Urinary bladder (tissue), 3 donors: ENCODE measurements at regions not wholly inside any gene's neighbourhood (a gene's known extent, or its start where the extent isn't known, plus 50 kb on each side); places are given as distances from the start of the nearest gene placed in this dataset.

Source experiments
- DNase-seq: peaks from one replicate; pipeline ENCODE4 v3.0.0-alpha.2; 2015; ENCODE audit errors: extremely low spot score
- H3K27ac ChIP-seq: one replicate; pipeline ENCODE4 v1.5.1; 2013; ENCODE audit warnings: low read depth, mild to moderate bottlenecking, moderate library complexity
- H3K36me3 ChIP-seq: one replicate; pipeline ENCODE4 v1.6.1; 2013; ENCODE audit warnings: mild to moderate bottlenecking, moderate library complexity; ENCODE audit not compliant: insufficient read depth
- H3K4me1 ChIP-seq: one replicate; pipeline ENCODE4 v1.6.1; 2013; ENCODE audit warnings: mild to moderate bottlenecking, moderate library complexity; ENCODE audit not compliant: insufficient read depth
- H3K4me3 ChIP-seq: one replicate; pipeline ENCODE4 v1.5.1; 2013; ENCODE audit warnings: low read depth, low read length
- WGBS: extraction: QIAGEN DNeasy Blood & Tissue Kit; methylation state at CpG from one replicate; pipeline ENCODE4 v1.1.7; 2013; 5-methylcytosine and 5-hydroxymethylcytosine counted together
- donor health status: healthy with polysubstance abuse.
- donor health status: healthy.

DNA sequence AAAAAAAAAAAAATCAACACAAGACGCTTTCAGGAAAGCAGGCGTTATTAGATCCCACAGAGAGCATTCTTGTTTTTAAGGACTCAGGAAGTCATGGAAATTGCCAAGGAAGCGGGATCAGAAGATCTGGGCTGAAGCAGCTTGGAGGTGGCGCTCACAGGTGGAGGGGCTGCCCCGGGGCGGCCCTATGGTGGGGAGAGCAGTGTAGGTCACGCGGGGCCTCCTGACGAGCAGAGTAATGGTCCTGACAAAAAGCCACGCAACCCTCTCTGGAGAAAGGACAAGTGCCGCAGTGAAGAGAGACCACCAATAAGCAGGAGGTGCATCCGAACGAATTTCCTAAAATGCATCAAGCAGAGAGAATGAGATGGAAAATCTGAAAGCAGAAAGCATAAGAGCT lies 407.0 kb downstream of the BRD1 start:
- WGBS: 84% methylated on average over 13 of the region's 13 CpGs
- H3K4me3 ChIP-seq: no peak overlapping the region
- no peaks in the 10 kb centered on the region for H3K36me3 ChIP-seq
- no peak overlapping the region for H3K27ac ChIP-seq
- H3K4me1 ChIP-seq: no peaks in the 10 kb centered on the region
- DNase-seq: no peak

DNA sequence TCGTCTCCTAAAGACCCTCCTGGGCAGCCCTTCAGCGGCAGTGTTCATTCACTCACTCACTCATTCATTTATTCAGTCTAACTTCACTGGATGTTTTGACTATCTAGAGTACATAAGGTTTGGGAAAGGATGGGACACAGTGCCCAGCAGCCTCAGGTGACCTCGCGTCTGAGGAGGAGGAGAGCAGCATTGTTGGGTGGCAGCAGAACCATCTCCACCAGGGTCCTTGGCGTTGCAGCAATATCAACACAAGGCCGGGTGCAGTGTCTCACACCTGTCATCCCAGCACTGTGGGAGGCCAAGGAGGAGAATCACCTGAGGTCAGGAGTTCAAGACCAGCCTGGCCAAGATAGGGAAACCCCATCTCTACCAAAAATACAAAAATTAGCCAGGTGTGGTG lies 408.0 kb downstream of the BRD1 start:
- H3K4me1 ChIP-seq: no peaks in the 10 kb centered on the region
- H3K27ac ChIP-seq: no peak overlapping the region
- no peak for DNase-seq
- 88% methylated on average over 6 of the region's 6 CpGs for WGBS
- no peaks in the 10 kb centered on the region for H3K36me3 ChIP-seq
- H3K4me3 ChIP-seq: no peak overlapping the region

DNA sequence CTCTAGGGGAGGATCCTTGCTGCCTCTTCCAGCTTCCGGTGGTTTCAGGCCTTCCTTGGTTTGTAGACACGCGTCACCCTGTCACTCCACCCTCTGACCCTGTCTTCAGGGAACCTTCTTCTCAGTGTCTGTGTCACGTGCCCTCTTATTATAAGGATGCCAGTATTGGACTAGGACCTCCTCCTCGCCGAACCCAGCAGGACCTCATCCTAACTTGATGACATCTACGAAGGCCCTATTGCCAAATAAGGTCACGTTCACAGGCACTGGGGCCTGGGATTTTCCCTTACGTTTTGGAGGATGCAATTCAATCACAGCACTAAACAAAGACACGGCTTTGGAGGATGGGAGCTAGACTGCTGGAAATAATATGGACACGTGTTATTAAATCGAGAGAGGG lies 408.7 kb downstream of the BRD1 start:
- WGBS: 76% methylated on average over 12 of the region's 12 CpGs
- H3K36me3 ChIP-seq: no peaks in the 10 kb centered on the region
- no peak for DNase-seq
- H3K4me3 ChIP-seq: no peak overlapping the region
- H3K4me1 ChIP-seq: no peaks in the 10 kb centered on the region
- H3K27ac ChIP-seq: no peak overlapping the region

DNA sequence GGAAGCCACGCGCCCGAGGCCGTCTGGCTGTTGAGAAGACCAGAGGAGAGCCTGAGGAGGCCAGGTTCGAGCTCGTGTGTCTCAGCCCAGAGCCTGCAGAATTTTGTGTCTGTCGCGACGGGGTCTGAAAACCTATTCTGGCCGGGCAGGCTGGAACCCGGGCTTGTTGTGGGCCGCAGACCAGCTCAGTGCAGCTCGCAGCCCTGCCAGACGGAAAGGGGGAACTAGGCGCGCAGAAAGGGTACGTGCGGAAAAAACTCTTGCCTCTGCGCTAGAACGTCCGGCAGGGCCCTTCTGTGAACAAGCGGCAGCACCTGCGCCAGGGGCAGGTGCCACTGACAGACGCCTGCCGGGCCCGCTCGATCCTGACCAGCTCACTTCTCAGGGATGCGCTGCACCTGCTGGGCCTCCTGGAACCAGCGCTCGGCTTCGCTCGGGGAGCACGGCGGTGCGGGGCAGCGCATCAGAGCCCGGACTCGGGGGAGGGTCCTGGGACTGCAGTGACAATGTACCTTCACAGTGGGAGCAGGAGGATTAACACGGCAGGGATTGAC lies 409.3 kb downstream of the BRD1 start:
- no peak overlapping the region for H3K27ac ChIP-seq
- no peaks in the 10 kb centered on the region for H3K36me3 ChIP-seq
- H3K4me1 ChIP-seq: no peaks in the 10 kb centered on the region
- no peak for DNase-seq
- H3K4me3 ChIP-seq: no peak overlapping the region
- 90% methylated on average over 39 of the region's 39 CpGs for WGBS

DNA sequence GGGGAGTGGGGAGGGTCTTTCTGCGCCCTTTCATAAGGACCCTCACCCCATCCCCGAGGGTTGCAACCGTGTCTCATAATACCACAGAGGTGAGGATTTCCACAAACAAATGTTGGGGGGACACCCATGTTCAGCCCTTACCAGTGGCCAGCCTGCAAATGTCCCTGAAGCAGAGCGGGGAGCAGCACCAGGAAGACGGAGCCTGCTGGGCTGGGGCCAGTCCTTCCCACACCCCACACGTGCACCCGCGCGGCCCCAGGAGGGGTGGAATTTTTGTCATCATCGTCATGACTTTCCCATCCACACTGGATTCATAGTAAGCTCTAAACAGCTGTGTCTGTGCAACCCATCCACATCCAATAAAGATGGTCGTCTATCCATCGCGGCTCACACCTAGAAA lies 409.8 kb downstream of the BRD1 start:
- H3K4me1 ChIP-seq: no peaks in the 10 kb centered on the region
- DNase-seq: no peak
- WGBS: 86% methylated on average over 13 of the region's 13 CpGs
- H3K4me3 ChIP-seq: no peak overlapping the region
- no peak overlapping the region for H3K27ac ChIP-seq
- H3K36me3 ChIP-seq: no peaks in the 10 kb centered on the region

DNA sequence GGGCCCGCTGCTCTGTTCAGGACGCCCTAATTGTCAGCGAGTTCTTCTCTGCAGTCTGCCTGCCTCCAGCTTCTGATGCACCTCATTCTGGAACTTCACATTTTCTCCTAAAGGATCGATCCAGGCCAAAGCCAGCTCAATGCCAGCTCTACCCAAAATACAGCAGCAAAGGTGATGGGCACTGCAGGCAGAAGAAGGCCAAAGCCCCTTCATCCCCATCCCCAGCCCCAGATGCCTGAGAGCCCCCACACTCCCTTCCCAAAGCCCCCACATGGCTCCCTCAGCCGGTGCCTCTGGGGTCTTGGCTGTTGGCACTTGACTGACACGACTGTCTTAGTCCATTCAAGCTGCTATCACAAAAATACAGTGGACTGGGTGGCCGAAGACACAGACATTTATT lies 410.3 kb downstream of the BRD1 start:
- H3K36me3 ChIP-seq: no peaks in the 10 kb centered on the region
- H3K27ac ChIP-seq: no peak overlapping the region
- no peak for DNase-seq
- no peak overlapping the region for H3K4me3 ChIP-seq
- WGBS: 88% methylated on average over 7 of the region's 7 CpGs
- no peaks in the 10 kb centered on the region for H3K4me1 ChIP-seq

DNA sequence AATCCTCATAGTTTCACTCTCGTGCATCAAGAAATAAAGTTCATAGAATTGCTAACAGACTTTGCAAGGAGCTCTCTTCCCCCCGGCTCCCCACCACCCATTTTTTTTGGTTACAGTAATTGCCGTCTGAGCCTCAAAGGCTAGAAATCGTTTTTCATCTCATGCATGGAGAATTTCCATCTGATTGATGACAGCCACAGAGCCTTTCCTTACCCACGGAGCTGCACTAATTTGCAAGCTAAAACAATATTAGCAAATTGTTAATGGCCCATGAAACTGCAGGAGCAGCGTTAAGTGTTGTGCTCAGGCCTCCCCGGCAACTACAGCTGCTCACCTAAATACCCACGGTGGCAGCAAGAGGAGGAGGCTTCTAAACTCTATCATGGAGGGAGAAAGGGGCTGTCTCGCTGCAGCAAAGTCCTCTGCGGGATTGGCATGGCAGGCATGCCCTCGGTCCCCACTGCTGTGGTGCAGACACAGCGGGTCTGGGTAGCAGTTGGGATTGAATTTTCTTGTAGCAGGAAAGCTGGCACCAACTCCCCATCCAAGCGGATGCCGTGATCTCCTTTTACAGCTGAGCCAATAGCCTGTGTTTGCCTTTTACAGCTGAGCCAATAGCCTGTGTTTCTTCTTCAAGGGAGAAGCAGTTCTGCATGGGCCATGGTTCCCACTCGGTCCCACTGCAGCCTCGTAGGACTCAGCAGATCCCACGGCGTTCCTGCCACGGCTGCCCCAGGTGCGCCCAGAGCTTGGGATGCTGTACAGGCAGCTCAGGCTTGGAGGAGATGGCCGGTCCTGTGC lies 412.3 kb downstream of the BRD1 start:
- Histone ChIP-seq H3K36me3 (no peaks in the 10 kb centered on the region), H3K4me3 (no peak overlapping the region), H3K27ac (no peak overlapping the region), H3K4me1 (no peaks in the 10 kb centered on the region)
- no peak for DNase-seq
- WGBS: 63% methylated on average over 21 of the region's 21 CpGs

DNA sequence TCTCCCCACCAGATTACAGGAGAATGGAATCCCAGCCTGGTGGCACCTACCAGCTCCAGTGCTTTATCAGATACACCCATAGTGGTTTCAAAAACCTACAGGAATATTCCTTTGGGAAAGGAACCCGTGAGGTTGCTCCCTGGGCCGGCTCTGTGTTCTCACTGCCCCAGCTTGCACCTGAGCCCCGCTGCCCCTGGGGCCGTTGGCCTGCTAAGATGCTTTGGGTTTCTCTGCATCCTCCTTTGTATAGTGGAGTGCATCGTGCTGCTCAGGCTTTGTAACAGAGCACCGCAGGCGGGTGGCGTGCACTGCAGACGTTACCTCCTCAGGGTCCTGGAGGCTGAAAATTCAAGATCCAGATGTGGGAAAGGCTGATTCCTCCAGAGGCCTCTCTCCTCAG lies 414.1 kb downstream of the BRD1 start:
- 48% methylated on average over 9 of the region's 9 CpGs for WGBS
- Histone ChIP-seq H3K4me3 (no peak overlapping the region), H3K4me1 (no peaks in the 10 kb centered on the region), H3K27ac (no peak overlapping the region), H3K36me3 (no peaks in the 10 kb centered on the region)
- no peak for DNase-seq

DNA sequence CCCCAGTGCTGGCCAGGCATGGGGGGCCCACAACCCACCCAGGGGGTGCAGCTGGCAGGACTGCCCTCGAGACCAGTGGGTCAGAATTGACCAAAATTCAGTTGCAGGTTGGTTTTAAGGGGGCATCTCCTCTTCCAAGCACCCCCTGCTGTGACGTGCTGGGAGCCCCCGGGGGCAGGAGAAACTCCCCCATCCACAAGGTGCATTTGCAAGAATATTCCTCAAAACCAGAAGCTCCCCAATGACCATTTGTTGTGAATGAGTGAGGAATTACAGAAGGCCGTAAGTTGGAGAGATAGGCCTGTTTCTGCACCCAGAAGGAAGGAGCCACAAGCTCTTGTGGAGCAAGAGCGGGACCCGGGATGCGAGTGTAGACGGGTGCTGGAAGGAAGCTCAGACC lies 414.5 kb downstream of the BRD1 start:
- DNase-seq: no peak
- WGBS: 68% methylated on average over 8 of the region's 8 CpGs
- no peak overlapping the region for H3K27ac ChIP-seq

DNA sequence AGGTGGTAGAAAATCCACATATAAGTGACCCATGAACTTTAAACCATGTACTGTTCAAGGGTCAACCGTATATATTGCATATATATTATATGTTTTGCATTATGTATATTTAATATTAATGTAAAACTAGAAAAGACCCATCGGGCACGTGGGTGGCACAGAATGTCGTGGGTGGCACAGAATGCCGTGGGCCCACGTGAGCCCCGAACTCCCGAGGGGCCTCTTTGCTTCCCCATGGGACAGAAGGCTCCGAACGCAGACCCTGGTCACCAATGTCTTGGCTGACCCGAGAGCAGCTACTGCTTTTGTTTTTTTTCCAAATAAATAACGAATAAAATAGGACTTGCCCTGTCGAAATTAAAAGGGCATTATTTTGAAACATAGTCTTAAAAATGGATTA lies 415.4 kb downstream of the BRD1 start:
- WGBS: 82% methylated on average over 13 of the region's 13 CpGs
- DNase-seq: no peak
- Histone ChIP-seq H3K4me3 (no peak overlapping the region), H3K36me3 (no peaks in the 10 kb centered on the region), H3K4me1 (no peaks in the 10 kb centered on the region), H3K27ac (no peak overlapping the region)

More for the DNA sequence above, 414.5 kb downstream of the BRD1 start:
- no peak overlapping the region for H3K4me3 ChIP-seq
- H3K36me3 ChIP-seq: no peaks in the 10 kb centered on the region
- no peaks in the 10 kb centered on the region for H3K4me1 ChIP-seq

DNA sequence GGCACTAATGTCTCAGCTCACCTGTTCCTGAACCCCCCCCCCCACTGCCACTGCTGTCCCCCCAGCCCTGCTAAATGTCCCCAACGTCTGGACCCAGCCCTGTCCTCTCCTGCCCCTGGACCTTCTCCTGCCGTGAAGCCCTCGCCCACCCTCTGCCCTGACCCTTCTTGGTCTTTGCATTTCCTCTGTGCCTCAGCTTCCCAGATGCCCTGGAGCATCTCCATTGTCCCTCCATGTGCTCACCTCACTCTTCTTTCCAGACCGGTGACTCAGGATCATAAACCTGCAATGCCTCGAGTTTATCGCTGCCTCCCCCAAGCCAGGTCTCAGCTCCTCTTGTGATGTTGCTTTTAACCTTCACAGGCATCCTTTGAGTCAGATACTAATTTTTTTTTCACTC lies 416.4 kb downstream of the BRD1 start:
- DNase-seq: no peak
- H3K4me3 ChIP-seq: no peak overlapping the region
- WGBS: 71% methylated on average over 6 of the region's 6 CpGs
- no peak overlapping the region for H3K27ac ChIP-seq
- no peaks in the 10 kb centered on the region for H3K4me1 ChIP-seq
- no peaks in the 10 kb centered on the region for H3K36me3 ChIP-seq

DNA sequence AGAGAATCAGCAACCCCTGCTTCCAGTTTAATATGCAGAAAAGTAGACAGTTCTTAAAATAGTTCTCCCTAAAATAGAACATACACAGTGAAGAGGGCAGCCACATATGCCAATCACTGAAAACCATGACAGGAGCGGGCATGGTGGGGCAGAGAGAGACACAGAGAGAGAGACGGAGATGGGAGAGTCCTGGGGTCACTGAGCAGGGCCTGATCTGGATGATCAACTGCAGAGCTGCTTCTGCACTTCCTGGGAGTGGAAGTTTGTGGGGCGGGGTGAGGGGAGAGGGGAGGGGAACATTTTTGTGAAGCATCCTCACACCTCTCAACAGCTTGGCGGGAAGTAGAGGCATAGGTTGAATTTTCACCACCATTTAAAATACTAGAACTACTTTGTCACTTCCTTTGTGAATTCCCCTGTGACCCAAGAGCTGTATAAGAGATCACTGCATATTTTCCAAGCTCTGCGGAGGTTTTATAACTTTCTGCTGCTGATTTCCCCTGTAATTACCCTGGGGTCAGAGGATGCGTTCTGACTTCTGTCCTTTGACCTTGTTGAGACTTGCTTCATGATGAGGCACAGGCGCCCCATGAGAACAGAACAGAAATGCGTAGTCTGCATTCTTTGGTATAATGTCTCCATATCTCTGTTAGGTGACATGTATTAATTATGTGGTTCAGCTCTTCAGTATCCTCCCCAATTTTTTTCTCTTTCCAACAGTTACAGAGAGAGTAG lies 419.4 kb downstream of the BRD1 start:
- H3K4me3 ChIP-seq: no peak overlapping the region
- no peaks in the 10 kb centered on the region for H3K36me3 ChIP-seq
- 50% methylated on average over 8 of the region's 8 CpGs for WGBS
- no peaks in the 10 kb centered on the region for H3K4me1 ChIP-seq
- DNase-seq: no peak
- H3K27ac ChIP-seq: no peak overlapping the region

DNA sequence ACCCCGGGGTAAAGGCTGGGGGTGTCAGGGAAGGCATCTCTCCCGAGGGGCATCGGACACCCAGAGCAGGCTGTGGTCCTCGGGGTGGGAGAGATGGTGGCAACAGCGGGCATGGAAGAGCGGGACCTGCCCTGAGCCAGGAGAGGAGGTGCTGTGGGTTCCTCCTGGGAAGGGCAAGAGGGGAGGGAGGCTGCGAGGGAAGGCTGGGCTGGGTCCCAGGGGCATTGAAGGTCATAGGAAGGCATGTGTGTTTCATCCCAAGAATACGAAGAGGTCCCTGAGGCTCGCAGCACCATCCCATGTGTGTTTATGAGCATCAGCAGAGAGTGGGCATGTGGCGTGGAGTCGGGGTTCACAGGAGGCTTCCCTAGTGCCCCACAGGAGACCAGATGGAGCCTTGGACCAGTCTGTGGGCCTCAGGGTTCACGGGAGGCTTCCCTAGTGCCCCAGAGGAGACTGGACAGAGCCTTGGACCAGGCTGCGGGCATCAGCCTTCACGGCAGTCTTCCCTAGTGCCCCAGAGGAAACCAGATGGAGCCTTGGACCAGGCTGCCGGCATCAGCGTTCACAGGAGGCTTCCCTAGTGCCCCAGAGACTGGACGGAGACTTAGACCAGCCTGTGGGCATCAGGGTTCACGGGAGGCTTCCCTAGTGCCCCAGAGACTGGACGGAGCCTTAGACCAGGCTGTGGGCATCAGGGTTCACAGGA lies 420.6 kb downstream of the BRD1 start:
- H3K4me1 ChIP-seq: no peaks in the 10 kb centered on the region
- no peaks in the 10 kb centered on the region for H3K36me3 ChIP-seq
- no peak overlapping the region for H3K27ac ChIP-seq
- 75% methylated on average over 19 of the region's 19 CpGs for WGBS
- no peak overlapping the region for H3K4me3 ChIP-seq
- DNase-seq: no peak
